Fibroblast of pulmonary artery (primary cell): ENCODE measurements at regions not wholly inside any gene's neighbourhood (a gene's known extent, or its start where the extent isn't known, plus 50 kb on each side); places are given as distances from the start of the nearest gene placed in this dataset.

Source experiments
- DNase-seq: peaks from one replicate; pipeline ENCODE4 v3.0.0-alpha.2; 2010; ENCODE audit warnings: low read depth
- H3K4me3 ChIP-seq: replicated peaks from 2 replicates; pipeline ENCODE4 v1.5.1; 2011; ENCODE audit warnings: low read depth, mild to moderate bottlenecking, control low read depth, low read length, moderate library complexity
- CTCF ChIP-seq: IDR thresholded peaks from 2 replicates; pipeline ENCODE4 v1.5.1; 2011; ENCODE audit warnings: mild to moderate bottlenecking, control low read depth, low read length, inconsistent platforms; ENCODE audit errors: missing control alignments

GRCh38 chr6:91566467-91566866 lies 979.6 kb upstream of the MAP3K7 start:
- no peak for DNase-seq
- H3K4me3 ChIP-seq, result no peak overlapping the region
- no peak for TF ChIP-seq CTCF

- no peak overlapping the region for H3K4me3 ChIP-seq
- TF ChIP-seq CTCF, result no peak
- no peak for DNase-seq
These were observed 978.3 kb upstream of the MAP3K7 start for GRCh38 chr6:91565207-91565606.

- no peak for DNase-seq
- H3K4me3 ChIP-seq, result no peak overlapping the region
- TF ChIP-seq CTCF, result no peak
These were observed 976.1 kb upstream of the MAP3K7 start for GRCh38 chr6:91562955-91563354.

- no peak for TF ChIP-seq CTCF
- no peak overlapping the region for H3K4me3 ChIP-seq
- DNase-seq, result no peak
These were observed 973.5 kb upstream of the MAP3K7 start for GRCh38 chr6:91560409-91560808.

GRCh38 chr6:91540902-91541301 lies 954.0 kb upstream of the MAP3K7 start:
- no peak overlapping the region for H3K4me3 ChIP-seq
- DNase-seq, result no peak
- TF ChIP-seq CTCF, result no peak

GRCh38 chr6:91539456-91539855 lies 952.6 kb upstream of the MAP3K7 start:
- TF ChIP-seq CTCF, result no peak
- H3K4me3 ChIP-seq, result no peak overlapping the region
- no peak for DNase-seq

GRCh38 chr6:91538622-91539021 lies 951.8 kb upstream of the MAP3K7 start:
- TF ChIP-seq CTCF, result no peak
- H3K4me3 ChIP-seq, result no peak overlapping the region

More at GRCh38 chr6:91538622-91539021, 951.8 kb upstream of the MAP3K7 start:
- DNase-seq, result no peak
